ENCODE measurements at regions not wholly inside any gene's neighbourhood (a gene's known extent, or its start where the extent isn't known, plus 50 kb on each side); places are given as distances from the start of the nearest gene placed in this dataset.
"Not testable (repeated sequence)": the region's sequence is repeated elsewhere in the genome, so short reads cannot be mapped to it uniquely, and the experiment has no call there.

DNA sequence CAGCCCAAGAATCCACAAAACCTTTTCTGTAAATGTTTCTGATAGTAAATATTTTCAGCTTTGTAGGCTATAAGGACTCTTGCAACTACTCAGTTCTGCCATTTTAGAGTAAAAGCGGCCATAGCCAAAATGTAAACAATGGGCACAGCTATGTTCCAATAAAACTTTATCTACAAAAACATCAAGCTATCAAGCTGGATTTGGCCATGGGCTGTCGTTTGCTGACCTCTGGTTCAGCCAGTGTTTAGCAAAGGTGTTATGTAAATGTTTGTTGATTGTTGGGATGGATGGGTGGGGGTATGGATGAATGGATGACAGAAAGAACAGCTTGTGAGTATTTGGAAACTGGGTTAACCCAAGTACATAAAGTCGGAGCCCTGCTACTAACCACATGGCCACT, 111.1 kb upstream of the VRK1 start:
- DNase-seq (ENCODE audit: low spot score) = no peak

DNA sequence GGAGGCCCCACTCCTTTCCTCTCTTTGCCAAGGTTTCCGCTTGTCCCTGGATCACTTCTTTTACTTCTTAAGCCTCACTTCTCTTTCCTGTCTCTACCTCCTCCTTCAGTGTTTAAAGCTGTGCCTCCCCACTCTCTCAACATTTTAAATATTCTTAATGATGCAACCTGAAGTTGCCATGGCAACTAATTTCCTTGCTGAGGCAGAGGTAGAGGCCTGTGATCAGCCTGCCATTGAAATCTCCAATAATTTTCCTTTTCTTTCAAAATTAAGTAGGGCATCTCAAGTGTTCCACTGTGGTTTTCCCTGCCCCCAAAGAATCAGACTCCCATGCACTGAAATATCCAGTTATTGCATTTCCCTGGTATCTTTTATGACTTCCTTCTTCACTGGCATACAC, 108.6 kb upstream of the VRK1 start:
- no peak for DNase-seq (ENCODE audit: low spot score)

DNA sequence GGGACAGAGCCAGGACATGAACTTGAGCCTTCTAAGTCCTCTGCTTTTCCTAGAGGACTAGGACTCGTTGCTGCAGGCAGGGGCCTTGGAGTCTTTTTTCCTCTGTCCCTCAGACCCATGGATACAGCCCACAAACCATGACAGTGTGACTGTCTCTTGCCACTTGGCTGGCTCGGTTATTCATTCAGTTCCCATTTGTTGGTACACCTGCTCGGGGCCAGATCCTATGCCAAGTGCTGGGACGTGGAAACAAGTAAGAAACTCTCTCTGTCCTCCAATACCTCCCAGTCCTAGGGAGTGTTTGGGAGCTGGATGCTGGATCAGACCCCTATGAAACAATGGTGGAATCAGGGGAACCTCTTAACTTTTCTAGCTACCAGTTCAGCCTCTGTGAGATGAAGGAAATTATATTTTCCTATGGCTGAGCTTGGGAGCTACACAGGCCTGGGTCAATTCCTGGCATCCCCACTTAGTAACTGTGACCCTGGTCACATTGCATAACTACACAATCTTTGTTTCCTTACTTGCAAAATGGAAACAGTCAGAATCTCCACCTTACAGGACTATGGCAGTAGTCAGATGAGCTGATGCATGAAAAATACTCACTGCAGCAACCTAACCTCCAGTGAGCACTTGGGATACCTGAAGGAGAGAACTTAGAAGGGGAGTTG, 106.3 kb upstream of the VRK1 start:
- no peak for DNase-seq (ENCODE audit: low spot score)

DNA sequence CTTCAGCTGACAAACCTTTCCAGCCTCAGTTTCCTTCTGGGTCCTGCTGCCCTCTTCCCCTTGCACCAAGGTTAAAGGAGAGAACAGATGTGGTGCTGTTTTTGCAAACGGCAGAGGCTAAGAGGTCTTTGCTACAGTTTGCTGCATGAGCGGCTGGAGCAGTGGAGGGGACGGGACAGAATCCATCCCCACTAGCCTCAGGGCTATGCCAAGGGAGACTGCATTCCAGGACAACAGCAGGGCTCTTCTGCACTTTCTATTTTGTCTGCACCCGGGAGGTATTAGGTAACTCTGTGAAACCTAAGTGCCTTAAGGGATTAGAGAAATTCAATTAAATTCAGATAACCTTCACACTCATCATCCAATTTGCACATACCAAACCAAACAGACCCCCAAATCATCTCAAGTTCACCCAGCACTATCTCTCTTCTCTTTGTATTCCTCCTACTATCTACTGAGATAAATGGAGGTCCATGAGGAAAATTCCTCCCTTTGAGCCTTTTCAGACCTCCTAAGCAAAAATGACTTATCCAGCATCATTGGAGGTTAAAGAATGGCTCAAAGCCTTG, 103.8 kb upstream of the VRK1 start:
- DNase-seq (ENCODE audit: low spot score) = no peak

DNA sequence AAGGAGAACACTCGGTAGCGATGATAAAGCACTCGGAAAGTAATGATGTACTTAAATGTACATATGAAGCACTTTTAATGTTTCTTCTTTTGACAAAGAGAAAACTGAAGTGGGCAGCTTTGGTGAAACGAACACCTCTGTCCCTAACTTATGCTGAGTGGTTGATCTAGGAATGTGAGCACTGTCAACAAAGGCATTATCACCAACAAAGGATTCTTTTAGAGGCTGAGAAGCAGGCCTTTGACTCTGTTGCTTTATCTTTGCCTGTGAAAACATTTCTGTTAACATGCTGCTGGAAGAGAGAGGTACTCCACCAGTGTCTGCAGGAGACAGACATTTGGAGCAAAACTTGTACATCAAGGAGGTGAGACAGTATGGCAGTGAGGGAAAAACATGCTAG, 103.2 kb upstream of the VRK1 start:
- DNase-seq (ENCODE audit: low spot score) = no peak

DNA sequence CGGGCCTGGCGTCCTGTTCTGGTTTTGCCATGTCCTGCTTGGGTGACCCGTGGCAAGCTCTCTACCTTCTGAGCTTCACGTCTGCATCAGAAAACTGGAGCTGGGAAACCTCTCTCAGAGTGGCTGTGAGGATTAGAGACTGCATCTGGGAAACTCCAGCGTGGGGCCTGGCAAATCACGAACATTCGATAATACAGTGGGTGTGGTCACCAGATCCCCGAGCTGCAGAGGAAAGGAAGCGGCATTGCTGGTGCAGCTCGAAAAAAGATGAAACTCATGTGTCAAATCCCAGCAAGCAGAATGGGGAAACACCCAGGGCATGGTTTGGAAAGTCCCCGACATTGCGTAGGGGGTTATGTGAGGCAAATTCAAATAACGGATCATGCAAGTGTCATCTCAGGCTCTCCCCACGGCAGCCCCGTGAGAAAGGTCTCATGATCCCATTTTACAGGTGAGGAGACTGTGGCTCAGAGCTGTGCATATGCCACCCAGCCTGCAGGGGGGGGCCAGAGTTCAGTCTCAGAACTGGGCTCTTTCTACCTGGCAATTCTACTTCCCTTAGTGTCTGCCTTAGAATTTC, 98.1 kb upstream of the VRK1 start:
- no peak for DNase-seq (ENCODE audit: low spot score)

DNA sequence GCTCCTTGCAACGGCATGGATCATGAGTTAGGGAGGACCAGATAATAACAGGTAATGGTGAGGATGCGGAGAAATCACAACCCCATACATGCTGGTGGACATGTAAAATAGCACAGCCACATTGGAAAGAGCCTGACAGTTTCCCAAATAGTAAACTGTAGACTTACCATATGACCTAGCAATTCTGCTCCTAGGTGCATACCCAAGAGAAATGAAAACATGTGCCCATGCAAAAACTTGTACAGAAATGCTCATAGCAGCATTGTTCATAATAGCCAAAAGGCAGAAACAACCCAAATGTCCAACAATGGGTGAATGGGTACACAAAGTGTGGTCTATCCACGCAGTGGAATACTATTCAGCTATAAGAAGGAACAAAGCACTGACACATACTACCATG, 97.5 kb upstream of the VRK1 start:
- no peak for DNase-seq (ENCODE audit: low spot score)

DNA sequence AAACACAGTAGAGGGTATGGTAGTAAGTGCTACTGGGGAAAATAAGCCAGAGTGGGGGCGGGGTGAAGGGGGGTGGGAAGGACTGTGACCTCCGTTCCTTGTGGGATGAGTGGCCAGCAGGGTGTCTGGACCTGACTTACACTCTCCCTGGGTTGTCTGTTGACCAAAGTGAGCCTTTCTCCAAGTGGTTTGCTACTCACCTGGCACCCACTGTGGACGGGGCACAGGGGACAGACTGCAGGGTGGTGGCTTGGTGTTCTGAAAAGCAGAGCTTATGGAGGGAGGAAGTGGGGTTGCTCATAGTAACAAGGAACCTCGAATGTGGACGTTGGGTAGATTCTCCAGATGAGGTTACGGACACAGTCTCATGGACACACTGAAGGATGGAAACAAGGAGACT, 94.4 kb upstream of the VRK1 start:
- DNase-seq (ENCODE audit: low spot score) = no peak

DNA sequence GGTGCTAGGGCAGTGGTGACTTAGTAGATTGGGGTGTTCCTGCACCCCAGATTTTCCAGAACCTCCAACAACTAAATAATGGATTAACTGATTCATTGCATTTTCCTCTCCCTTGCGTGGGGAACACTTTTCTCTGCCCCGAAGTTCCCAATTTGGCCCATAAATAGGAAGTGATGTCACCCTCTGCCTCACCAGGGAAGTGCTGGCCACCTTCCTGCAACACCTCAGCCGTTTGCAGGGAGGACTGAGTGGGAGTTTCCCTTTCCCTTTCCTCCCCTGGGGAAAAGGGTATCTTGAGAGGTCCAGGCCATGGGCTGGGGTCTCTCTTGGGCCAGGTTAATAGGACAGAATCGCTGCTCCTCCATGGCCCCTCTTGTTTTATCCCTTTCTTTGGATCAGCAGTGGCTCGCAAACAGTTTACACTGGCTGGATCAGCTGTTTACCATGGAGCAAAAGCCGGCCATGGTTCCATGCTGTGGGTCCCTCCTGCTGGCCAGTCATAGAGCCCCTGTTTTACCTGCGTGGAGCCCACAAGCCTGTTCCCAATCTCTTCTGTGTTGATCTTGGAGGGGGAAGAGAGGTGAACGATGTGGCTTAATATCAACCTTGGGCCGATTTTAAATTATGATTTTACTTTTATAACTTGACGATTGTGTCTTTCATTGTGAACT, 91.6 kb upstream of the VRK1 start:
- DNase-seq (ENCODE audit: low spot score) = no peak

DNA sequence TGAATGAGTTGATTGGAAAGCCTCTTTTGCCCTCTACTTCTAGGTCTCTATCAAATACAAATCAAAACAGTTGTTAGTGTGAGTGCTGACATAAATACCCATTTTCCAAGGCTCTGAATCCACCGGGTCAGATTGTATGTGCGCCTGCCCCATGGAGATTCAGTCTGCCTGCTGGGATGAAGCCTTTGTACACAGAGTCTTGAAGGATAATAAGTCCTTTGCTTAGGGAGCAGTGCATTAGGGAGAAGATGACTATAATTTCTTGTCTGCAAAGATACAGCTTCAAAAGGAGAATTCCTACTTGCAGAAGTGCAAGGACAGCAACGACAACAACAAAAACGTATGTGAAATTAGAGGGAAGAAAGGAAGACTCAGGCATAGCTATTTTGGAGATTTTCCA, 90.3 kb upstream of the VRK1 start:
- no peak for DNase-seq (ENCODE audit: low spot score)

DNA sequence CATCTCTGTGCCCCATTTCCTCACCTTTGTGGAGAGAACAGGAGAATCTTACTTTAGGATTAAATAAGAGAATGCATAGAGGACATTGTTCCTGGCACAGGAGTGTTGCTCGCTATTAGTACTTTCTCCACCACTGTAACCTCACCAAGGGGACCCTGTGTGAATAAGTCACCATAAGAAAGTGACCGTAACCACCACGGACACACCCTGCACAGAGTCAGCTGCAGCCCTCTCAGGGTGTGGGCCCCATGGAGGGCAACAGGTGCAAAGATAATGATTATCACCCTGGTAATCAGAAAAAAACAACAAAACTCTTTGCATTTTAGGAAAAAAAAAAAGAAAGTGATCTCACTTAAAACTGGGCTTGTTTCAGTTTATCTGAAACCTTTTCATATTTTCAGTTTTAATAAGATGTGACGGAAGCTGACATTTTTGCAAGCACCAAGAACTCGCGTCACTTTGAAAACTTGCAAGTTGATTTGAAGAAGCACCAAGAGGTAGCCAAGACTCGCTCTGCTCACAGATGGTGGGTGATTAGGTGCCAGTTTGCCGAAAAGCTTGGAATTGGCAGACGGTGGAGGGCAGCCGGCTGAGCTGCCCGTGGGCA, 87.0 kb upstream of the VRK1 start:
- DNase-seq (ENCODE audit: low spot score) = no peak

DNA sequence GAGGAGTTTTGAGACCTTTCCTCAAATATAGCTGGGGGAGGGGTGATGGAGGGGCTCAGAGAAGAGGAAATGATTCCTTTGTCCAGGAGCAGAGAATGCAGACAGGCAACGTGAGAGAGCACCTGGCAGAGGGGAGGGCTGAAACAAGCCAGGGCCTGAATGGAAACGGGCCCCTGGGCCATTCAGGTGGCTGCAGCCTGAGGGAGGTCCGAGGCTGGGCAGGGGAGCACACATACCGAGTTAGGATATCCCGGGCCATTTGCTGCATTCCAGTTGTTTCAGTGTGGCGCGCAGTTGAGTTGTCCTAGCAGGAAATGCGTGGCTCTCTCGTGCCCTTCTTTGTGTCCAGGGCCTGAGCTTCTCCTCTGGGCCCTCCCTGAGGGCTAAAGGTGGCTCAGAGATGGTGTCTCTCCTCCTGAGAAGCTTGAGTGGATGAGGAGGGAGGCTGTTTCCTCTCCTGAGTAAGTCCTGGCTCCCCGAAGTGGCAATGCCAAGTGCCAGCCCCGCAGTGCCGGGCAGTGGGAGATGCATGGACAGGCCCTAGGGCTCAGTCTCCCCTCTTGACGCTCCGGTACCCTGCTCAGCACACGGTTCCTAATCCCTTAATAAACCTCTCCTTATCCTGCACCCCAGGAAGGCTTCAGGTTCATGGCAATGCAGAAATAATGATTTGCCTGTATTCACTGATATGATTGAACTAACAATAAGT, 85.5 kb upstream of the VRK1 start:
- DNase-seq (ENCODE audit: low spot score) = no peak

DNA sequence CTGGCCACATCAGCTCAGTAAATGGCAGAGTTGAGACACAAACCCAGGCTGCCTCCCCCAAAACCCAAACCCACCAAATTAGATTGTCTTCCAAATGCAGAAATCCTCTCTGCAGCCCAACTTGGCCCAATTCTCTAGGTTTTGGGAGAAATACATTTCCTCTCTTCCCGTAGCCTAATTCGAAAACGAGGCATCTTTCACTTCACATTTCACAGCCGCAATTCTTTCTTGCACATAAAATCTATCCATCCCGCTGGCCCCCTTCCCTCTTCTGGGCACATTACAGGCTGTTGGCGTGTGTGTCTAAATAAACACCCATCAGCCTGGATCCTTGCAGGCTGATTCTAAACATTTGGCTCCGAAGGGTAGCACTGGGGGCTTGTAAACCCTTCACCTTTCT, 83.8 kb upstream of the VRK1 start:
- no peak for DNase-seq (ENCODE audit: low spot score)

DNA sequence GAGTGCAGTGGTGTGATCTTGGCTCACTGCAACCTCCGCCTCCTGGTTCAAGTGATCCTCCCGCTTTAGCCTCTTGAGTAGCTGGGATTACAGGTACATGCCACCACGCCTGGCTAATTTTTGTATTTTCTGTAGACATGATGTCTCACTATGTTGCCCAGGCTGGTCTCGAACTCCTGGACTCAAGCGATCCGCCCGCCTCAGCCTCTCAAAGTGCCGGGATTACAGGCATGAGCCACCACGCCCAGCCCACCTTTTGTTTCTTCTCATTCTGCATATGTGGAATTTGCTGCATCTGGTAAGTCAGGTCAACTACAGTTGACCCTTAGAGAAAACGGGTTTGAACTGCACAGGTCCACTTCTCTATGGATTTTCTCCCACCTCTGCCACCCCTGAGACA, 82.6 kb upstream of the VRK1 start:
- DNase-seq (ENCODE audit: low spot score) = not testable (repeated sequence)

DNA sequence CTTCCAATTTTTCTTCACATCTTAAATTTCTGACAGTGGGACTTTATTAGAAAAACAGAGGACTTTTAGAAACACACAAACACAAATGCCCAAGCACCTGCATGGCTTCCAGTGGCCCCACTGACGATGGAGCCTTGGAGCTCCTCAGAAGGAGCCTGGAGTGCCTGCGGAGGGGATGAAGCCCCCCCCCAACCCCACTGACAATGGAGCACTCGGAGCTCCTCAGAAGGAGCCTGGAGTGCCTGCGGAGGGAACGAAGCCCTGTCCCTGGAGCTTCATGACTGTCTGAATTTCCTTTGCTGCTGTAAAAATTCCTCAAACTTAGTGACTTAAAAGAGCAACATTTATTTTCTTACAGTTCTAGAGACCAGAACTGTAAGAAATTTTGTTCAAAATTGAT, 80.1 kb upstream of the VRK1 start:
- no peak for DNase-seq (ENCODE audit: low spot score)

DNA sequence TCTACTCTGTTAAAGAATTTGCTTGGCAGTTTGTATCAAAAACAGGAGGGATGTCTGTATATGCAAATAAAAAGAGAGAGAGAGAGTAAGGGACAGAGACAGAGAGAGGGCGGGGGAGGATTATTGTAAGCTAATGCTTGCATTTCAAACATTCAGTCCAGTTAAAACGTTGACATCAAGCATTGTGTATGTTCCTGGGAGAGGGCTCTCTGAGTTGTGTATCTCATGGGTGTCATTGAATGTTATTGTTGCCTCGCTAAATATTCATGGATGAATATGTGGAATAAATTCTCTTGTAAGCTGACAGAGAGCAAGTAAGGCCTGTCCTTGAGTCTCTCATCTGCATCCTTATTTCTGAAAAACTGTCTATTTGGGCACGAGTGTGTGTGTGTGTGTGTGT, 78.8 kb upstream of the VRK1 start:
- no peak for DNase-seq (ENCODE audit: low spot score)

DNA sequence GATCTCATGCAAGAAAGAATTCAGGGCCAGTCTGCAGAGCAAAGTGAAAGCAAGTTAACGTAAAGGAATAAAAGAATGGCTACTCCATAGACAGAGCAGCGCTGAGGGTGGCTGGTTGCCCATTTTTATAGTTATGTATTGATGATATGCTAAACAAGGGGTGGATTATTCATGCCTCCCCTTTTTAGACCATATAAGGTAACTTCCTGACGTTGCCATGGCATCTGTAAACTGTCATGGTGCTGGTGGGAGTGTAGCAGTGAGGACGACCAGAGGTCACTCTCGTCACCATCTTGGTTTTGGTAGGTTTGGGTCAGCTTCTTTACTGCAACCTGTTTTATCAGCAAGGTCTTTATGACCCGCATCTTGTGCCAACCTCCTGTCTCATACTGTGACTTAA, 76.5 kb upstream of the VRK1 start:
- not testable (repeated sequence) for DNase-seq (ENCODE audit: low spot score)

DNA sequence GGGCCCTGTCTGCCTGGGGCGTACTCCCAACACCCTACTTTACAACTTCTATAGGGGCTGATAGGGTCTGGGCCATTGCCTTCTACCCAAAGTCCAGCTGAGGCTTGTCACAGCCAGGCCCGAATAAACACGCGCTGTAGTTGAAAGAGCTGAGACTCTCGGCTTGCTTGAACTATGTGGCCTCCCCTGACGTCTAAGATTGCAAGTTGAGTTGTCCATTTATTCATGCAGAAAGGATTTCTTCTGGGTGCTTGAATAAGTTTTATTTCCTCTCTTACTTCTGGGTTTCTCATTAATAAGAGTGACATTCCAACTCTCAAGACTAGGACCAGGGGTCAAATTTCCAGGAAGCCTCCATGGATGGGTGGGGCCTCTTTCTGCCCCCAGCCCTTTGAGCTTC, 74.4 kb upstream of the VRK1 start:
- DNase-seq (ENCODE audit: low spot score) = no peak

DNA sequence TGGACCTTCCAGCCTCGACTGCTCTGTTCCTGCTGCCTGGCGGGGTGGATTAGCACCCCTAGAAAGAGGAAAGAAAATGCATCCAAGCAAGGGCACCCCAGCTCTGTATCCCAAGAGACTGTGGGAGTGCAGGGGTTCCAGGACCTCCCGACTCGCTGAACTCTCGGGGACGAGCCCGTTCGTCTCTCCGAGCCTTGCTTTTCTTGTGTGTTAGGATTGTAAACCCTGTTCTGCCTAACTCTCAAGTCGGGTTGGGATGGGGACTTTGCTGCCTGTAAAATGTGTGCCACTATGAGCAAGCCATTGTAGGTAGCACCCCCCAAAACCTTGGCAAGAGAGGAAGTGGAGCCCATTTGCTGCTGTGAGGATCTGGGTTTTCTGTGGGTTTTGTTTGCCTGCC, 73.2 kb upstream of the VRK1 start:
- no peak for DNase-seq (ENCODE audit: low spot score)

DNA sequence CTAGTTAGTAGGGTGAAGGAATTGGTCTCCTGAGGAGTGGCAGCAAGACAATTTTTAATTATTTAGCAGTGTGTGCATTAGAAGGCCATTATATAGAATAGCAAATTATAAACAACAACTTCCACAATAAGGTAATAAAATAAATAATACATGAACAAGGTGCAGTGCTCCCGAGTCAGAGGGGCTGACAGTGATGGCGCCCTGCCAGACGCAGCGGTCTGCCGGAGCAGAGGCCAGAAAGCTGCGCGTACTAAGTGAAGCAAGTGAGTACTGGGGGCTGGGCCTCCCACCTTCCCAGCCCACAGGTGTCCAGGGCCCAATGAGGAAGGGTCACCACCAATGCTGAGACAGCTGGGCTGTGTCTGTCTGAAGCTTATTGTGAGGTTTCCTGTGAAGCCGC, 72.0 kb upstream of the VRK1 start:
- DNase-seq (ENCODE audit: low spot score) = no peak

DNA sequence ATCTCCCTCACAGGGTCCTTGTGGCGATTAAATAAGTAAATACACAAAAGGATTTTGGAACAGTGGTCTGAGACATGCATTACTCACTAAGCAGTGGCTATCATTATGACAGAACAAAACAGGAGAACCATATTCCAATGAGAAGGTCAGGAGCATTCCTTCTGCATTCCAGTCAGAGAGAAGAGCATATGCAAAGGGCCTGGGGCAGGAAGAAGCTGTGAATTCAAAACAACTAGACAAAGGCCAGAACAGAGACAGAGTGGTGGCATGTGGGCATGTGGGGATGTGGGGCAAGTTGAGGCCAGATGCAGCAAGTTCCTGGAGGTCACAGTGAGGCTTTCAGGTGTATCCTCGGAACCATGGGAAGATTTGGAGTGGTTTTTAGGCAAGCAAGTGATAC, 70.1 kb upstream of the VRK1 start:
- DNase-seq (ENCODE audit: low spot score) = no peak

DNA sequence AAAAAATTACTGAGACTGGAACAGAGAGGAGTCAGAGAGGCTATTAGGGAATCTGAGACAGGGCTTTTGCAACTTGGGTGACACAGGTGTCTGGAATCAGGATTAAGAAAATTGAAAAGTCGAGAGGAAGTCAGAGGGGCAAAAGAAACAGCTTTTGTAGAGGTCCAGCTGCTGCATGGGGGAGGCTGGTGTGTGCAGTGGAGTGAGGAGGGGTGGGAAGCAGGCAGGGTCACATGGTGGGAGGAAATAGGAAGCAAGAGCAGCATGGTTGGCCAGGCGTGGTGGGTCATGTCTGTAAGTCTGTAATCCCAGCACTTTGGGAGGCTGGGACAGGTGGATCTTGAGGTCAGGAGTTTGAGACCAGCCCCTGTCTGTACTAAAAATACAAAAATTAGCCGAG, 69.7 kb upstream of the VRK1 start:
- DNase-seq (ENCODE audit: low spot score) = no peak

All from hepatic stellate cell (primary cell).